Vagina (tissue), 2 donors: ENCODE measurements at regions not wholly inside any gene's neighbourhood (a gene's known extent, or its start where the extent isn't known, plus 50 kb on each side); places are given as distances from the start of the nearest gene placed in this dataset.
"Not testable (repeated sequence)": the region's sequence is repeated elsewhere in the genome, so short reads cannot be mapped to it uniquely, and the experiment has no call there.

Experiments
- DNase-seq, 2 donors: peaks; one replicate each; pipeline ENCODE4 v3.0.0-alpha.2; 2017; ENCODE audit errors: extremely low spot score in 2 of 2
- H3K27ac ChIP-seq: fragments of 200-600 bp; sonication (generic); one replicate; pipeline ENCODE4 v1.5.1; 2019
- H3K27me3 ChIP-seq: fragments of 200-600 bp; sonication (generic); one replicate; pipeline ENCODE4 v1.5.1; 2019
- H3K36me3 ChIP-seq, 2 donors: fragments of 200-600 bp; sonication (generic); one replicate each; pipeline ENCODE4 v1.5.1; 2017 to 2019
- H3K4me1 ChIP-seq: fragments of 200-600 bp; sonication (generic); one replicate; pipeline ENCODE4 v1.5.1; 2019
- H3K4me3 ChIP-seq, 2 donors: fragments of 200-600 bp; sonication (generic); 1 replicate in 1 of 2; 2 replicates in 1 of 2; pipeline ENCODE4 v1.5.1; 2016 to 2019
- H3K9me3 ChIP-seq: fragments of 200-600 bp; sonication (generic); one replicate; pipeline ENCODE4 v1.5.1; 2019
- POLR2A ChIP-seq, 2 donors: fragments of 450-650 bp; IDR thresholded peaks; one replicate each; pipeline ENCODE4 v1.6.1; 2017; ENCODE audit warnings: antibody characterized with exemption in 2 of 2, mild to moderate bottlenecking in 2 of 2, moderate library complexity in 2 of 2
- POLR2AphosphoS5 ChIP-seq, 2 donors: sonication (generic); formaldehyde crosslinking; IDR thresholded peaks; one replicate each; pipeline ENCODE4 v1.9.0; 2017; ENCODE audit warnings: antibody characterized with exemption in 2 of 2, mild to moderate bottlenecking in 2 of 2, low read depth in 1 of 2; ENCODE audit not compliant: insufficient read depth in 1 of 2
- intact Hi-C: fragments of 100-400 bp; cut with DNase I; formaldehyde crosslinking; loops from one replicate; pipeline ENCODE4 v1.15.1; 2023
- TF ChIP-seq, protein P1 (sequence below), 3 experiments: fragments of 450-650 bp in 2 of 3; fragments of 200-600 bp in 1 of 3; sonication (generic) in 1 of 3; IDR thresholded peaks; one replicate each; pipeline ENCODE4 v1.5.1; 2017 to 2019; ENCODE audit warnings: antibody characterized with exemption in 3 of 3, mild to moderate bottlenecking in 2 of 3, moderate library complexity in 2 of 3

DNA sequence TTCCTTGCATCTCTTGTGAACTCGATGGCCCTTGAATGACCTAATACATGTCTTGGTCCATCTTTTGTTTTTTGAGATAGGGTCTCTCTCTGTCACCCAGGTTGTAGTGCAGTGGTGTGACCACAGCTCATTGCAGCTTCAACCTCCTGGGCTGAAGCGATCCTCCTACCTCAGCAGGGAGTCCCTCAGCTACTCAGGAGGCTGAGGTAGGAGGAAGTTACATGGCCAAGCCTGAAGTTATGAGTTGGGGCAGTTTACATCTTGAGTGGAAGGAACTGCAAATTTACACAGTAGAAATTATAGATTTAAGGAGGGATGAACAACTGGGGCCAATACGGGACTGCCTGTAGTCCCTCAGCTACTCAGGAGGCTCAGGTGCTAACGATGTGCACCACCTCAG is 97.2 kb upstream of the METTL14 start:
- H3K27me3 ChIP-seq, result no peaks in the 10 kb centered on the region
- H3K4me3 ChIP-seq, result no peak overlapping the region
- peaks cover 5% of the 10 kb centered on the region for H3K4me1 ChIP-seq
- TF ChIP-seq POLR2AphosphoS5 (IDR thresholded peaks at IDR 0.05; ENCODE audit: insufficient read depth in 1 of 2, low read depth in 1 of 2), result no peak
- TF ChIP-seq, protein P1, sequence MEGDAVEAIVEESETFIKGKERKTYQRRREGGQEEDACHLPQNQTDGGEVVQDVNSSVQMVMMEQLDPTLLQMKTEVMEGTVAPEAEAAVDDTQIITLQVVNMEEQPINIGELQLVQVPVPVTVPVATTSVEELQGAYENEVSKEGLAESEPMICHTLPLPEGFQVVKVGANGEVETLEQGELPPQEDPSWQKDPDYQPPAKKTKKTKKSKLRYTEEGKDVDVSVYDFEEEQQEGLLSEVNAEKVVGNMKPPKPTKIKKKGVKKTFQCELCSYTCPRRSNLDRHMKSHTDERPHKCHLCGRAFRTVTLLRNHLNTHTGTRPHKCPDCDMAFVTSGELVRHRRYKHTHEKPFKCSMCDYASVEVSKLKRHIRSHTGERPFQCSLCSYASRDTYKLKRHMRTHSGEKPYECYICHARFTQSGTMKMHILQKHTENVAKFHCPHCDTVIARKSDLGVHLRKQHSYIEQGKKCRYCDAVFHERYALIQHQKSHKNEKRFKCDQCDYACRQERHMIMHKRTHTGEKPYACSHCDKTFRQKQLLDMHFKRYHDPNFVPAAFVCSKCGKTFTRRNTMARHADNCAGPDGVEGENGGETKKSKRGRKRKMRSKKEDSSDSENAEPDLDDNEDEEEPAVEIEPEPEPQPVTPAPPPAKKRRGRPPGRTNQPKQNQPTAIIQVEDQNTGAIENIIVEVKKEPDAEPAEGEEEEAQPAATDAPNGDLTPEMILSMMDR (IDR thresholded peaks at IDR 0.05), result no peak
- no peak for TF ChIP-seq POLR2A (IDR thresholded peaks at IDR 0.05)
- no peaks in the 10 kb centered on the region for H3K36me3 ChIP-seq
- no peak for DNase-seq
- no peak overlapping the region for H3K27ac ChIP-seq
- H3K9me3 ChIP-seq, result no peaks in the 10 kb centered on the region
- intact Hi-C loops, result no loop called here

DNA sequence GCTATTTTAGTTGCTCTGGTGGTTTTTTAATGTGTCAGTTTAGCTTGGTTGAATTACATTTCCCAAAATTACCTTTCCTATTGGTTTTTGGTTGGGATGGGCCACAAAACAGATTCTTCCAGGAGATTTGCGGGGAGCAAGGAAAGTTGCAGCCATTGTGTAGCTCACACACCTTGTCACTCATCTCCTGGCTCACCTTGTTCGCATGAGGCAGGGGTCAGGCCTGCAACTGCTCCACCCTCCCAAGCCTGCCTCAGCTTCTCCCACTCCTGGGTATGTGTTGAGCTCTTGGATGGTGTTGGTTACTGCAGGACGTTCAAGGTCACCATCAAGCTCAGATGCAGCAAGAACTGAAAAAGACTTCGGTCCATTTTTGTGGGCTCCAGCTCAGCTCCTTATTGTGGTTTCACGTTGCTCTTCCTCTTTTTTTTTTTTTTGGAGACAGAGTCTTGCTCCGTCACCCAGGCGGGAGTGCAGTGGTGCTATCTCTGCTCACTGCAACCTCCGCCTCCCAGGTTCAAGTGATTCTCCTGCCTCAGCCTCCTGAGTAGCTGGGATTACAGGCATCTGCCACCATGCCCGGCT is 95.6 kb upstream of the METTL14 start:
- DNase-seq, result no peak
- H3K4me1 ChIP-seq, result peaks cover 5% of the 10 kb centered on the region
- TF ChIP-seq, protein P1 (IDR thresholded peaks at IDR 0.05), result no peak
- TF ChIP-seq POLR2A (IDR thresholded peaks at IDR 0.05) (no peak), POLR2AphosphoS5 (IDR thresholded peaks at IDR 0.05; ENCODE audit: insufficient read depth in 1 of 2, low read depth in 1 of 2) (no peak)
- no peaks in the 10 kb centered on the region for H3K9me3 ChIP-seq
- no peaks in the 10 kb centered on the region for H3K27me3 ChIP-seq
- intact Hi-C loops, result no loop called here
- H3K27ac ChIP-seq, result no peak overlapping the region
- H3K4me3 ChIP-seq, result no peak overlapping the region
- no peaks in the 10 kb centered on the region for H3K36me3 ChIP-seq

DNA sequence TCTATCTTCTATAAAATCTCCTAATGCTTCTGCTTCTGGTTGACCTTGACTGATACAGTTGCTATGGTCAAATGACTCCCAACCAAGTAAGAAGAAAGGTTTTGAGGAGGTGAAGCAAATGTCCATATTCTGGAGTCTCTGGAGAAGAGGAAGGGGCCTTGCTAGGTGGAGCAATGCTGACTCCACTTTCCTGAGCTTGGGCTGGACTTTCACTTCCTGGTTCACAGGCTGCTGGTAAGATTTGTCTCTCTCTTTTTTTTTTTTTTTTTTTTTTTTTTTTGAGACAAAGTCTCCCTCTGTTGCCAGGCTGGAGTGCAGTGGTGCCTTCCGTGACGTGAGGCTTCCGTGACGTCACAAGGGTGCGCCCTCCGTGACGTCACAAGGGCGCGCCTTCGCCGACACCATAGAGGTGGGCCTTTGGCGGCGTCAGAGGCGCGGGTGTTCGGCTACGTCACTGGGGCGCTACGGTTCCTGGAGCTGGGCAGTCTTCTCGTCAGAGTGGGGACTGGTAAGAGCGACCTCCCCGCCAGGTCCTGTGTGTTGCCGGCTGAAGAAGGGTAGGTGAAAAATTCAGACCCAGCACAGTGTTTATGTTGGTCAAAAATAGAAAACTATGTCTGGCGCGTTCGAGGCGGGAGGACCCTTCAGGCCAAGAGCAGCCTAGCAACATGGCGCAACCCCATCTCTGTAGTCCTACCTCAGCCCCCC is 93.7 kb upstream of the METTL14 start:
- intact Hi-C loops, H3K4me1 ChIP-seq, H3K36me3 ChIP-seq, H3K27me3 ChIP-seq, H3K9me3 ChIP-seq: not testable (repeated sequence)
- peak overlapping the region; percentile 84 for H3K27ac ChIP-seq
- TF ChIP-seq POLR2AphosphoS5 (IDR thresholded peaks at IDR 0.05; ENCODE audit: insufficient read depth in 1 of 2, low read depth in 1 of 2) (peak; percentile 76 to 86), POLR2A (IDR thresholded peaks at IDR 0.05) (peak in 1 of 2 donors; percentile 44)
- H3K4me3 ChIP-seq, result peak overlapping the region; percentile 18 to 60
- peak in 1 of 2 donors; percentile 94 for DNase-seq

DNA sequence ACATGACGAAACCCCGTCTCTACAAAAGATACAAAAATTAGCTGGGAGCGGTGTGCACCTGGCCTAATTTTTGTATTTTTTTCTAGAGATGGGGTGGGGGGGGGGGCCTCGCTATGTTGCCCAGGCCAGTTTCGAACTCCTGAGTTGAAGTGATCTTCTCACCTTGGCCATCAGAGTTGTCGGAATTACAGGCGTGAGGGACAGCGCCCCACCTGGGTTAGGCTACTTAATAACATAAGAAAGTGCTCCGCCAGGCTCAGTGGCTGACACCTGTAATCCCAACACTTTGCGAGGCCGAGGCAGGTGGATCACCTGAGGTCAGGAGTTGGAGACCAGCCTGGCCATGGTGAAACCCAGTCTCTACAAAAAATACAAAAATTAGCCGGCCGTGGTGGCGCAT is 92.9 kb upstream of the METTL14 start:
- H3K4me1 ChIP-seq, H3K27me3 ChIP-seq, H3K9me3 ChIP-seq, H3K36me3 ChIP-seq, intact Hi-C loops, DNase-seq: not testable (repeated sequence)
- Histone ChIP-seq H3K27ac (peak overlapping the region; percentile 84), H3K4me3 (peak overlapping the region; percentile 18 to 60)

DNA sequence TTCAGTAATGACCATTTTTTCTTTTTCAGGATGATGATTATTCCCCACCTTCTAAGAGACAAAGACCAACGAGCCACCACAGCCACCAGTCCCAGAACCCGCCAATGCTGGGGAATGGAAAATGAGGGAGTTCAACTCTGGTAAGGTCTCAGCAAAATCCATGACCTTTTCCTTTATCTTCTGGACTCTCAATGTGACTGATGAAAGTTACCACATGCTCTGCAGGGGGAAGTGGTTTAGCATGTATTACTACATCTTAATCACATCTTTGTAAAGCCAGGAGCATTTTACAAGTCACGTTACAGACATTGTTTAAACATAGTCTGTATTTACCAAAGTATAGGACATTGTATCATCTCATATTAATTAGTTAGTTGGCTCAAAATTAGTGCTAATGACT is 89.3 kb upstream of the METTL14 start:
- DNase-seq, H3K36me3 ChIP-seq, H3K27me3 ChIP-seq, H3K4me3 ChIP-seq, H3K4me1 ChIP-seq, intact Hi-C loops, H3K27ac ChIP-seq, H3K9me3 ChIP-seq: not testable (repeated sequence)

DNA sequence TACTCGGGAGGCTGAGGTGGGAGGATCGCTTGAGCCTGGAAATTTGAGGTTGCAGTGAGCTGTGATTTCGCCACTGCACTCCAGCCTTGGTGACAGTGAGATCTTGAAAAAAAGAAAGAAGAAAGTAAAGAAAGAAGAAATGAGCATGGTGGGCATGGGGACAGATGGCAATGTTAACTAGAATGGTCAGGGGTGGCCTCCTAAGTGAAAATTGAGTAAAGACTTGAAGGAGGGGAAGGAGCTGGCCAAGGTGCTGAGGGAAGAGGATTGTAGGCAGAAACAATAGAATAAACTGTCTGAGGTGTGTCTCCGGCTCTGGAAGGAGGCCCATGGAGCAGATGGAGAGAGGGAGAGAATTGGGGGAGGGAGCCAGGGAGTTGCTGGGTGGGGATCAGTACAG is 60.1 kb upstream of the METTL14 start:
- H3K36me3 ChIP-seq, H3K4me1 ChIP-seq, H3K27me3 ChIP-seq, H3K27ac ChIP-seq, DNase-seq, intact Hi-C loops, H3K9me3 ChIP-seq, H3K4me3 ChIP-seq: not testable (repeated sequence)

DNA sequence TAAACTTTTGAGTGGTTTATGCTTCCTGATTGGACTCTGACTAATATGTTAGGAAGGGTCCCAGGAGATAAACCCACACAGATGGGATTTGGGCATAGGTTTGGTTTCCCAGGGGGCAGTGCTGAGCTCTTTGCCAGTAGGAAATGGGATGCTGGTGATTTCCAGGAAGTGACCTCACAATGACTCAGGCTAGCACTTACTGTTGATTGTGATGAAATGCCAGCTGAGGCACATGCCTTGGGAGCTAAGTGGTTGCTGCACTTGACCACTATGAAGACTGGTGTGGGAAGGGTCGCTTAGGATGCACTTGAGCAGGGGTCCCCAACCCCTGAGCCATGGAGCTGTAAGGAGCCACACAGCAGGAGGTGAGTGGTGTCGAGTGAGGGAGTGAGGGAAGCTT is 55.5 kb upstream of the METTL14 start:
- H3K9me3 ChIP-seq, H3K27me3 ChIP-seq, H3K4me3 ChIP-seq, intact Hi-C loops, DNase-seq, H3K4me1 ChIP-seq, H3K27ac ChIP-seq: not testable (repeated sequence)
- peaks cover 0 to 18% of the 10 kb centered on the region in 2 donors for H3K36me3 ChIP-seq

DNA sequence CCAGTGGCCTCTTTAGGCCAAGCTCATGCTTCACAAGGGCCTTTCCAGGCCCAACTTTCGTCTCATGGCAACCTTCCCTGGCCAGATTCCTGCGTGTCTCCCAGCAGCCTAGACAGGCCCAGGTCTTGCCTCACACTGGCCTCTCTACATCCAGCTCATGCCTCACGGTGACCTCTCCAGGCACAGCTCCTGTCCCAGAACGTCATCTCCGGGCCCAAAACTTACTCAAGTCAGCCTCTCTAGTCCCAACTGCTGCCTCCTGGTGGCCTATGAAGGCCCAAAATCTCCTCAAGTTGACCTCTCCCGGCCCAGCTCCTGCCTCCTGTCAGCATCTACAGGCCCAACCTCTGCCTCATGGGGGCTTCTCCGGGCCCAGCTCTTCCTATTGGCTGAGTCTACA is 54.3 kb upstream of the METTL14 start:
- H3K9me3 ChIP-seq, H3K4me1 ChIP-seq, H3K4me3 ChIP-seq, DNase-seq, H3K27ac ChIP-seq, H3K27me3 ChIP-seq, intact Hi-C loops: not testable (repeated sequence)
- H3K36me3 ChIP-seq, result peaks cover 0 to 18% of the 10 kb centered on the region in 2 donors

DNA sequence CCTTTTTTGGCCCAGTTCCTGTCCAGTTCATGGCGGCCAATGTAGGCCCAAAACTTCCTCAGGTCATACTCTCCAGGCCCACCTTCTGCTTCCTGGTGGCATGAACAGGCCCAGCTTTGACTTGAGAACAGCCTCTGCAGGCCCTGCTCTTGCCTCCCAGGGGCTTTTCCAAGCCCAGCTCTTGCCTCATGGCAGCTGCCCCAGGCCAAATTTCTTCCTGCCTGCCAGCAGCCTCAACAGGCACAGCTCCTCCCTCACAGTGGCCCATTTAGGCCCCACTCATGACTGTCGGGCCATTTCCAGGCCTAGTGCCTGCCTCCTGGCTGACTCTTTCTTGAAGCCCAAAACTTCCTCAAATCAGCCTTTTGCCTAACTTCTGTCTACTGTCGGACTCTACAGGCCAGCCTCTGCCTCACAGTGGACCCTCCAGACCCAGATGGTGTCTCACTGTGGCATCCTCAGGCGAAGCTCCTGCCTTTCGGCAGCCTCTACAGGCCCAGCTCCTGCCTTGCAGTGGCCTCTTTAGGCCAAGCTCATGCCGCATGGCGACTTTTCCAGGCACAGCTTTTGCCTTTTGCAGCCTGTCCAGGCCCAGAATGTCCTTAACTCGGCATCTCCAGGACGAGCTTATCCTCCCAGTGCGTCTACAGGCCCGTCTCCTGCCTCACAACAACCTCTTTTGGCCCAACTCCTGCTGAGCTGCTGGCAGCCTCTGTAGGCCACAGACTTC is 53.7 kb upstream of the METTL14 start:
- H3K27ac ChIP-seq, H3K9me3 ChIP-seq, intact Hi-C loops, DNase-seq, H3K4me1 ChIP-seq, H3K27me3 ChIP-seq, H3K4me3 ChIP-seq: not testable (repeated sequence)
- peaks cover 0 to 18% of the 10 kb centered on the region in 2 donors for H3K36me3 ChIP-seq

DNA sequence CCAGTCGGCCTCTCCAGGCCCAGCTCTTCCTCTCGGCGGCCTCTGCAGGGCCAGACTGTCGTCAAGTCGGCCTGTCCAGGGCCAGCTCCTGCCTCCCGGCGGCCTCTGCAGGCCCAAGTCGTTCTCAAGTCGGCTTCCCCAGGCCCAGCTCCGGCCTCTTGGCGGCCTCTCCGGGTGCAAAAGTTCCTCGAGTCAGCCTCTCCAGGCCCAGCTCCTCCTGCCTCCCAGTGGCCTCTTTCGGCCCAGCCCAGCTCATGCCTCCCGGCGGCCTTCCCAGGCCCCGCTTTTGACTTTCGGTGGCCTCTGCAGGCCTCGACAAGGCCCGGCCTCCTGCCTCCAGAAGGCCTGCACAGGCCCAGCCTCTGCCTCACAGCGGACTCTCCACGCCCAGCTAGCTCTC is 51.7 kb upstream of the METTL14 start:
- H3K9me3 ChIP-seq, DNase-seq, H3K4me1 ChIP-seq, H3K4me3 ChIP-seq, H3K27ac ChIP-seq, intact Hi-C loops, H3K27me3 ChIP-seq: not testable (repeated sequence)
- H3K36me3 ChIP-seq, result peaks cover 0 to 18% of the 10 kb centered on the region in 2 donors
